ENCODE measurements at regions not wholly inside any gene's neighbourhood (a gene's known extent, or its start where the extent isn't known, plus 50 kb on each side); places are given as distances from the start of the nearest gene placed in this dataset.
"Not testable (repeated sequence)": the region's sequence is repeated elsewhere in the genome, so short reads cannot be mapped to it uniquely, and the experiment has no call there.

DNA sequence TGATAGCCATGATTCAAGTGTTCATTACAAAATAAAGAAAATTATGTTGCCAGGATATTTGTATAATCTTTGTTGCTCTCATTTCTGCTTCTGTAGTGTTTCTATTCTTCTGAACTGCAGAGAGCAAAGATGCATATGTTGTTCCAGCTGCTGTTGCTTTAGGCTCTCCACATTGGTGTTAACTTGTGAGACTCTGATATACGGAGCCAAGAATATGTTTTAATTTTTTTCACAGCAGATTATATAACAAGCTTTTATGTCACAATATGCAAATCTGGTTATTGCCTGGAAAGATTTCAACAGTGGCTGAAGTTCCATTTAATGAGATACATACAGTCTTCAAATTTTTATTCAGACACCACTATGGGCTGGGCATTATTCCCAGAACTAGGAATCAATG is 655.0 kb downstream of the GRXCR1 start:
- Mint-ChIP-seq H3K4me3 (ENCODE audit: low read depth) (no peak overlapping the region), H3K4me1 (ENCODE audit: low read depth) (no peaks in the 10 kb centered on the region), H3K27ac (no peak overlapping the region), H3K27me3 (ENCODE audit: low read depth) (no peaks in the 10 kb centered on the region), H3K36me3 (ENCODE audit: low read depth) (no peaks in the 10 kb centered on the region), H3K9me3 (peaks cover 35% of the 10 kb centered on the region)
- intact Hi-C loops (cut with micrococcal nuclease): no loop called here
- no peak for DNase-seq (ENCODE audit: low spot score)

DNA sequence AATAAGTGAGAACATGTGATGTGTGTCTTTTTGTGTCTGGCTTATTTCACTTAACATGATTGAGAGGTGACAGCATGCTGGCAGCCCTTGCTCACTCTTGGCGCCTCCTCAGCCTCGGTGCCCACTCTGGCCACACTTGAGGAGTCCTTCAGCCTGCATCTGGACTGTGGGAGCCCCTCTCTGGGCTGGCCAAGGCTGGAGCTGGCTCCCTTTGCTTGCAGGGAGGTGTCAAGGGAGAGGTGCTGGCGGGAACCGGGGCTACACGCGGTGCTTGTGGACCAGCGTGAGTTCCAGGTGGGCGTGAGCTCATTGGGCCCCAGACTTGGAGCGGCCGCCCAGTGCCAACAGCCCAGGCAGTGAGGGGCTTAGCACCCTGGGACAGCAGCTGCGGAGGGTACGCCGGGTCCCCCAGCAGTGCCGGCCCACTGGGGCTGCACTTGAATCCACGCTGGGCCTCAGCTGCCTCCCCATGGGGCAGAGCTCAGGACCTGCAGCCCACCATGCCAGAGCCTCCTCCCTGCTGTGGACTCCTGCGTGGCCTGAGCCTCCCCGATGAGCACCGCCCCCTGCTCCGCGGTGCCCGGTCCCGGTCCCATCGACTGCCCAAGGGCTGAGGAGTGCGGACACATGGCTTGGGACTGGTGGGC is 658.6 kb downstream of the GRXCR1 start:
- Mint-ChIP-seq H3K9me3 (peaks cover 49% of the 10 kb centered on the region), H3K36me3 (ENCODE audit: low read depth) (no peaks in the 10 kb centered on the region), H3K4me3 (ENCODE audit: low read depth) (no peak overlapping the region), H3K27me3 (ENCODE audit: low read depth) (no peaks in the 10 kb centered on the region), H3K4me1 (ENCODE audit: low read depth) (no peaks in the 10 kb centered on the region), H3K27ac (no peak overlapping the region)
- no peak for DNase-seq (ENCODE audit: low spot score)
- intact Hi-C loops (cut with micrococcal nuclease): no loop called here

DNA sequence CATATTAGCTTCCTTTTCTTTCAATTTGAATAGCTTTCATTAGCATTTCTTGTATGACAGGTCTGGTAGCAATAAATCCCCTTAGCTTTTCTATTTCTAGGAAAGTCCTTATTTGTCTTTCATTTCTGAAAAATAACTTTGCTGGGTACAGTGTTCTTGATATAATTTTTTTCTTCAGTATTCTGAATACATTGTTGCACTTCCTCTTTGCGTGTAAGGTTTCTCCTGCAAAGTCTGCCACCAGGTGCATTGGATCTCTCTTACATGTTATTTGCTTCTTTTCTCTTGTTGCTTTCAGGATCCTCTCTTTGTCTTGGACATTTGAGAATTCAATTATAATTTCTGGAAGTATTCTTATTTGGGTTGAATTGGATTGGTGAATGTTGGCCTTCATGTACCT is 663.7 kb downstream of the GRXCR1 start:
- intact Hi-C loops (cut with micrococcal nuclease): no loop called here
- Mint-ChIP-seq H3K4me1 (ENCODE audit: low read depth) (no peaks in the 10 kb centered on the region), H3K27me3 (ENCODE audit: low read depth) (no peaks in the 10 kb centered on the region), H3K4me3 (ENCODE audit: low read depth) (no peak overlapping the region), H3K27ac (no peak overlapping the region), H3K9me3 (peaks cover 39% of the 10 kb centered on the region), H3K36me3 (ENCODE audit: low read depth) (no peaks in the 10 kb centered on the region)
- no peak for DNase-seq (ENCODE audit: low spot score)

DNA sequence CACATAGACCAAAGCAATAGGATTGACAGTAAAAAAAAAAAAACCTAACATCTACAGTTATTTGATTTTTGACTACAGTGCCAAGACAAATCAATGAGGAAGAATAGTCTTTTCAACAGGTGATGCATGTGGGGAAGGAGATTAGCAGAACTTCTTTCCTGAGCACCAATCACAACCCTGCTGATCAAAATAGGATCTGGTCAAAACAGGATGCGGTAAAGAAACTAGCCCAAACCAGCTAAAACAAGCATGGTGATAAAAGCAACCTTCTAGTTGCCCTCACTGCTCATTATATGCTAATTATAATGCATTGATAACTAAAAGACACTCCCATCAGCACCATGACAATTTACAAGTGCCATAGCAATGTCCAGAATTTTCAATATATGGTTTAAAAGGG is 667.5 kb downstream of the GRXCR1 start:
- H3K4me1 Mint-ChIP-seq (ENCODE audit: low read depth): no peaks in the 10 kb centered on the region
- H3K9me3 Mint-ChIP-seq: peaks cover 22% of the 10 kb centered on the region
- no peak overlapping the region for H3K4me3 Mint-ChIP-seq (ENCODE audit: low read depth)
- H3K27ac Mint-ChIP-seq: no peak overlapping the region
- intact Hi-C loops (cut with micrococcal nuclease): no loop called here
- no peaks in the 10 kb centered on the region for H3K36me3 Mint-ChIP-seq (ENCODE audit: low read depth)
- DNase-seq (ENCODE audit: low spot score): no peak
- no peaks in the 10 kb centered on the region for H3K27me3 Mint-ChIP-seq (ENCODE audit: low read depth)

DNA sequence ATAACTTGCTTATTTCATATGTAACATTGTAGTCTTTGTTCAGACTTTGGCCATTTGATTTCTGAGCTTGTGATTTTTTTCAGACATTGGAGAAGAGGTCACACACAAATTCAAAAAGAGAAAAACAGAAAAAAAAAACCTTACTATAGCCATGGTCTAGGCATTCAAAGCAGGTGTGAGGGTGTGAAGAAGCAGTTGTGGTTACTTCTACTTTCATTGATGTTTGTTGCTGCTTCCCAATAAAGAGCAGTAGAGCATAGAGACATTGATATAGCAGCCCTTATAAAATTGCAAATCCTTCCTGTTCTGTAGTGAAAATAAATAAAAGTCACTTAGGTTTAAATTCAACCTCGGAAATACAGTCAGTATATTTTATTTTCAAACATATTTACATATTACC is 671.6 kb downstream of the GRXCR1 start:
- no peaks in the 10 kb centered on the region for H3K4me1 Mint-ChIP-seq (ENCODE audit: low read depth)
- intact Hi-C loops (cut with micrococcal nuclease): no loop called here
- no peak for DNase-seq (ENCODE audit: low spot score)
- no peak overlapping the region for H3K4me3 Mint-ChIP-seq (ENCODE audit: low read depth)
- H3K36me3 Mint-ChIP-seq (ENCODE audit: low read depth): no peaks in the 10 kb centered on the region
- H3K9me3 Mint-ChIP-seq: peaks cover 7% of the 10 kb centered on the region
- H3K27me3 Mint-ChIP-seq (ENCODE audit: low read depth): no peaks in the 10 kb centered on the region
- H3K27ac Mint-ChIP-seq: no peak overlapping the region

DNA sequence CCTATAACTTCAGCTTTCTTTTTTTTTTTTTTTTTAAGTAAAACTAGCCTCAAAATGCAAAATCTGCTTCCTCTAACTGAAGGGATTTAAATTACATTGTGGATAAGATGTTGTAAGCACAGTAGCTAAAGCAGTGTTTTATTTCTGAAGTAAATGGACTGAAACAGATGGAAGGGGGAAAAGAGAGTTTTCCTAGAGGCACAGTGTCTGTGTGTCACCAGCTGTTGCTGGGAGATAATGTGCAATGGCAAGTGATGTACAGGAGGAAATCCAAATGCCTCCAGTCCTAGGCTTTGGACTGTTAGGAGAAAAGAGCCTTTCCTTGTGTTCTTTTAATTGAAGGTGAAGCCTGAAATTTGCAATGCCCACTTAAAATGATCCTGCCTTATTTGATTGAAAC is 672.1 kb downstream of the GRXCR1 start:
- no peaks in the 10 kb centered on the region for H3K4me1 Mint-ChIP-seq (ENCODE audit: low read depth)
- intact Hi-C loops (cut with micrococcal nuclease): no loop called here
- H3K9me3 Mint-ChIP-seq: peaks cover 7% of the 10 kb centered on the region
- no peak overlapping the region for H3K4me3 Mint-ChIP-seq (ENCODE audit: low read depth)
- DNase-seq (ENCODE audit: low spot score): no peak
- H3K36me3 Mint-ChIP-seq (ENCODE audit: low read depth): no peaks in the 10 kb centered on the region
- no peaks in the 10 kb centered on the region for H3K27me3 Mint-ChIP-seq (ENCODE audit: low read depth)
- no peak overlapping the region for H3K27ac Mint-ChIP-seq

DNA sequence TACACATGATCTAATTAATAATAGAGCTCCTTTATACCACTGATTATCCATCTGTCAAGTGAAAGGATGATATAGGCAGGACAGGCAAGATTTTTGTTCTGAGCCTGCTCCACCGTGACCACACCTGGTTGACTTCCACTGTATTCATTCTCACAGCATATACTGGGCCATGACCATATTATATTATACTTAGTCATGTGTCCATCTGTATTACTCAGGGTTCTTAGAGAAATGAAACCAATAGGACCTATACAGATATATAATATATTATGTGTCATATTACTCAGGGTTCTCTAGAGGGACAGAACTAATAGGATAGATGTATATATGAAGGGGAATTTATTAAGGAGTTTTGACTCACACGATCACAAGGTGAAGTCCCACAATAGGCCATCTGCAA is 675.1 kb downstream of the GRXCR1 start:
- H3K9me3 Mint-ChIP-seq: peaks cover 7% of the 10 kb centered on the region
- H3K27ac Mint-ChIP-seq: no peak overlapping the region
- DNase-seq (ENCODE audit: low spot score): no peak
- no peaks in the 10 kb centered on the region for H3K36me3 Mint-ChIP-seq (ENCODE audit: low read depth)
- no peaks in the 10 kb centered on the region for H3K4me1 Mint-ChIP-seq (ENCODE audit: low read depth)
- H3K4me3 Mint-ChIP-seq (ENCODE audit: low read depth): no peak overlapping the region
- intact Hi-C loops (cut with micrococcal nuclease): no loop called here
- H3K27me3 Mint-ChIP-seq (ENCODE audit: low read depth): no peaks in the 10 kb centered on the region

DNA sequence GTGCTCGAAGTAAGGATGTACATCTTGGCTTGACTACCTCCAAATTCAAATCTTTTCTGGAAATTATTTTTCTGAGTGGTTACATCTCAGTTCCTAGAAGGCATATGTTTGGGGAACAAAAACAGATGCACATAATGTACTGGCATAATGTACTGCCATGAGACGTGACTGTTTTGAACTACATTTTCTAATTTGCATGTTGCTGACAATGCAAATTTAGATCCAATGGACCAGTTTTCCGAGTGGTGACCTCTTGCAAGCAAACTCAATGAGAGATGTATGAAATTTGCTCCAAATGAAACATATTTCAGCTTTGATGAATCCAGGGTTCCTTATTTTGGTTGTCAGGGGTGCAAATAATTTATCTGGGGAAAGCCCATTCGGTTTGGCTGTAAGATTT is 694.3 kb downstream of the GRXCR1 start:
- H3K27ac Mint-ChIP-seq: no peak overlapping the region
- H3K27me3 Mint-ChIP-seq (ENCODE audit: low read depth): no peaks in the 10 kb centered on the region
- peaks cover 27% of the 10 kb centered on the region for H3K9me3 Mint-ChIP-seq
- no peak overlapping the region for H3K4me3 Mint-ChIP-seq (ENCODE audit: low read depth)
- intact Hi-C loops (cut with micrococcal nuclease): no loop called here
- H3K4me1 Mint-ChIP-seq (ENCODE audit: low read depth): no peaks in the 10 kb centered on the region
- no peak for DNase-seq (ENCODE audit: low spot score)
- H3K36me3 Mint-ChIP-seq (ENCODE audit: low read depth): no peaks in the 10 kb centered on the region

DNA sequence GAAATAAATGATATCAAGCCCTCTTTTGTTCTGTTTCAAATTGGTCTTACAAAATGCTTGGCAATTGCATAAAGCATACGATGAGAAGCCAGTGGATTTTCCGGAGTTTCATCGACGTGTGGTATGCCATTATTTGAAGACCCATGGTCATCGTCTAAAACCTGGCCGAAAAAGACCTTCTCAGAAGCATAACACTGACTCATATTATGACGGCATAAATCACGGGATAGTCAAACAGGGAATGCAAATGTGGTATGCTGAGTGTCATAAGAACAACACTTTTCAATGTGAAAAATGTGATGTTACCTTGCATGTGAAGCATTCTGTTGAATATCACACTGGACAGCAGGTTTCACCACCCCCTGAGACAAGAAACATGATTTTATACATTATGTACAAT is 695.2 kb downstream of the GRXCR1 start:
- Mint-ChIP-seq H3K27ac (no peak overlapping the region), H3K9me3 (peaks cover 24% of the 10 kb centered on the region), H3K36me3 (ENCODE audit: low read depth) (no peaks in the 10 kb centered on the region), H3K4me1 (ENCODE audit: low read depth) (no peaks in the 10 kb centered on the region), H3K27me3 (ENCODE audit: low read depth) (no peaks in the 10 kb centered on the region), H3K4me3 (ENCODE audit: low read depth) (no peak overlapping the region)
- intact Hi-C loops (cut with micrococcal nuclease): no loop called here
- DNase-seq (ENCODE audit: low spot score): no peak

DNA sequence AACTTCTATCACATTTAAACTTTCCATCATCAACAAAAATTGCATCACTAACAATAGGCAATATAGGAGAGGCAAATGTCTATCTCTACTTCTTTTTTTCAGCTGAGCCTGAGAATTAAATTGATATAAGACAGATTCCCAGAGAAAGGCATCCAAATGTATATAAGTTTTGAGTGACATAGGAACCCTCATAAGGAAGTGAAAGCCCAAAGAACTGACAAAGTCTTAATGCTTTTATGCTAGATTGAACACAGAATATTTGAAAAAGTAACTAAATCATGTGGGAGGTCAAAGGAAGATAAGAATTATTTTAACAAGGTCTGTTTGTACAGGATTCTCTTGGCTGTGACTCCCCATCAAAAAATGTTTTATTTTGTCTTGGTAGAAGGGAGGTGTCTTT is 714.9 kb downstream of the GRXCR1 start:
- Mint-ChIP-seq H3K36me3 (ENCODE audit: low read depth) (no peaks in the 10 kb centered on the region), H3K4me1 (ENCODE audit: low read depth) (no peaks in the 10 kb centered on the region), H3K27ac (no peak overlapping the region), H3K9me3 (peaks cover 29% of the 10 kb centered on the region), H3K4me3 (ENCODE audit: low read depth) (no peak overlapping the region), H3K27me3 (ENCODE audit: low read depth) (no peaks in the 10 kb centered on the region)
- DNase-seq (ENCODE audit: low spot score): no peak
- intact Hi-C loops (cut with micrococcal nuclease): no loop called here

DNA sequence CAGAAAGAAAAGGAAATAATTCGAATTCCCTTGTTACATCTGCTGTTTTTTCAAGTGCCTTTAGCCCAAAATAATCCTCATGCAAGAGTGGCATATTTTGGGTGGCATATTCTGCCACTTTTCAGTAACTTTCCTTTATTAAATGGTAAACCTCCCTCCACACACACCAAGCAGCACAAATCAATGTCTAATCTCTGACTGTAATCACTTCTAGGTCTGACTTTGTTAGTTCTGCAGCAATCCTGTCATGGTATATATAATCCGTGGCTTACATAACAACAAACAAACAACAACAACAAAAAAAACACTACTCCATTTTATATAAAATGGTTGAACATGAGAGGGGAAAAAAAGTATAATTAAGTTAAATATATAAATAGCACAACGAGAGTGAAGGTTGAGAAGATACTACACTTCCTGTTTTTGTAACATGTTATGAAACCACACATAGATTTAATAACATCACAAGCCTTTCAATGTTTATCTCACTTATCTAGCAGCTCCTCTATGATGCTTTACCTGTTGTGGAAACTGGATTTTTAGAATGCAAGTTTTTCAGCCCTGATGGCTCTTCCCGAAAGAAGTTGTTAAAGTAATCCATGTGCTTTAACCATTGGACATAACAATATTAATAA is 715.4 kb downstream of the GRXCR1 start:
- DNase-seq (ENCODE audit: low spot score): no peak
- no peak overlapping the region for H3K27ac Mint-ChIP-seq
- H3K4me1 Mint-ChIP-seq (ENCODE audit: low read depth): no peaks in the 10 kb centered on the region
- no peaks in the 10 kb centered on the region for H3K36me3 Mint-ChIP-seq (ENCODE audit: low read depth)
- intact Hi-C loops (cut with micrococcal nuclease): no loop called here
- H3K9me3 Mint-ChIP-seq: peaks cover 29% of the 10 kb centered on the region
- no peak overlapping the region for H3K4me3 Mint-ChIP-seq (ENCODE audit: low read depth)
- no peaks in the 10 kb centered on the region for H3K27me3 Mint-ChIP-seq (ENCODE audit: low read depth)

DNA sequence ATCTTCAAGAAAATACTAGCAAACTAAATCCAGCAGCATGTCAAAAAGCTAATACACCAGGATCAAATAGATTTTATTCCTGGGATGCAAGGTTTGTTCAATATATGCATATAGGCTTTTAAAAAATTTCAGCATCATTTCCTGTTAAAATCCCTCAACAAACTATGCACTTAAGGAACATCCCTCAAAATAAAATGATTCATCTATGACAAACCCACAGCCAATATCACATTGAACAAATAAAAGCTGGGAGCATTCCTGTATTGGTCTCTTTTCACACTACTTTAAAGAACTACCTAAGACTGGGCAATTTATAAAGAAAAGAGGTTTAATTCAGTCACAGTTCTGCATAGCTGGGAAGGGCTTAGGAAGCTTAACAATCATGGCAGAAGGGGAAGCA is 726.7 kb downstream of the GRXCR1 start:
- no peaks in the 10 kb centered on the region for H3K36me3 Mint-ChIP-seq (ENCODE audit: low read depth)
- peaks cover 56% of the 10 kb centered on the region for H3K9me3 Mint-ChIP-seq
- no peak overlapping the region for H3K27ac Mint-ChIP-seq
- DNase-seq (ENCODE audit: low spot score): no peak
- intact Hi-C loops (cut with micrococcal nuclease): no loop called here
- H3K4me1 Mint-ChIP-seq (ENCODE audit: low read depth): no peaks in the 10 kb centered on the region
- H3K27me3 Mint-ChIP-seq (ENCODE audit: low read depth): no peaks in the 10 kb centered on the region
- H3K4me3 Mint-ChIP-seq (ENCODE audit: low read depth): no peak overlapping the region

DNA sequence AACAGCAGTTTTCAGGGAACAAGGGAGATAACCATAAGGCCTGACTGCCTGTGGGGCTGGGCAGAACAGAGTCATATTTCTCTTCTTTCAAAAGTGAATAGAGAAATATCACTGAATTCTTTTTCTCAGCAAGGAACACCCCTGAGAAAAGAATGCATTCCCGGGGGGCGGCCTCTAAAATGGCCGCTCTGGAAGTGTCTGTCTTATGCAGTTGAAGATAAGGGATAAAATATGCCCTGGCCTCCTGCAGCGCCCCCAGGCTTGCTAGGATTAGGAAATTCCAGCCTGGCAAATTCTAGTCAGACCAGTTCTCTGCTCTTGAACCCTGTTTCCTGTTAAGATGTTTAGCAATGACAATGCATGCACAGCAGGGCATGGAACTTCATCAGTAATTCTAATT is 745.4 kb downstream of the GRXCR1 start:
- H3K27me3 Mint-ChIP-seq (ENCODE audit: low read depth); H3K4me1 Mint-ChIP-seq (ENCODE audit: low read depth); DNase-seq (ENCODE audit: low spot score); H3K36me3 Mint-ChIP-seq (ENCODE audit: low read depth); intact Hi-C loops (cut with micrococcal nuclease); H3K4me3 Mint-ChIP-seq (ENCODE audit: low read depth); H3K27ac Mint-ChIP-seq: not testable (repeated sequence)
- peaks cover 36% of the 10 kb centered on the region for H3K9me3 Mint-ChIP-seq

DNA sequence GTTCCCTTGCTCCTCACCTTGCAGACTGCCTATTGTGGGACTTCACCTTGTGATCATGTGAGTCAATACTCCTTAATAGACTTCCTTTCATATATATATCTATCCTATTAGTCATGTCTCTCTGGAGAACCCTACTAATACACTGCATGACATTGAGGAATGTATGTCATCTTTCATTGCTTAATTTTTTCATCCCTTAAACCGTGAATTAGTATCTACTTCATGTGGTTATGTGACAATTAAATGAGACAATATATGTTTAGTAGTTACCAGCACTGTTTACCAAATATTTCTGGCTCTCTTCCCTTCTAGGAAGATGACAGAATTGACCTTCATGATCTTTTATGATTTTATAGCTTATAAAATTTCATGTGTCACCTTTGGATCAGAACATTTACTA is 759.5 kb downstream of the GRXCR1 start:
- Mint-ChIP-seq H3K4me1 (ENCODE audit: low read depth) (no peaks in the 10 kb centered on the region), H3K27ac (no peak overlapping the region), H3K4me3 (ENCODE audit: low read depth) (no peak overlapping the region), H3K9me3 (peaks cover 40% of the 10 kb centered on the region), H3K36me3 (ENCODE audit: low read depth) (no peaks in the 10 kb centered on the region), H3K27me3 (ENCODE audit: low read depth) (no peaks in the 10 kb centered on the region)
- intact Hi-C loops (cut with micrococcal nuclease): no loop called here
- DNase-seq (ENCODE audit: low spot score): no peak
